GM23338 (cell line): ENCODE measurements at regions not wholly inside any gene's neighbourhood (a gene's known extent, or its start where the extent isn't known, plus 50 kb on each side); places are given as distances from the start of the nearest gene placed in this dataset.

Experiments
- ATAC-seq: fragments of 200-7000 bp; cut with Tn5 transposase; 3 replicates; pipeline ENCODE4 v1.9.1; 2020
- DNase-seq: peaks from one replicate; pipeline ENCODE4 v3.0.0-alpha.2; 2015; ENCODE audit warnings: low spot score
- H2AFZ ChIP-seq: fragments of 200-600 bp; sonication (generic); 2 replicates; pipeline ENCODE4 v1.8.0; 2016; ENCODE audit warnings: antibody characterized with exemption, mild to moderate bottlenecking, moderate library complexity
- H3F3A ChIP-seq: fragments of 200-600 bp; sonication (generic); replicated peaks from 2 replicates; pipeline ENCODE4 v1.8.0; 2017; ENCODE audit warnings: antibody characterized with exemption, mixed run types, low read depth
- H3K27ac ChIP-seq: fragments of 200-600 bp; sonication (generic); 2 replicates; pipeline ENCODE4 v1.6.1; 2016; ENCODE audit warnings: low read depth
- H3K27me3 ChIP-seq: fragments of 200-600 bp; sonication (generic); 2 replicates; pipeline ENCODE4 v1.8.0; 2016; ENCODE audit warnings: mild to moderate bottlenecking, mixed run types, moderate library complexity; ENCODE audit not compliant: insufficient read depth
- H3K36me3 ChIP-seq: fragments of 200-600 bp; sonication (generic); 2 replicates; pipeline ENCODE4 v1.8.0; 2016; ENCODE audit warnings: mild to moderate bottlenecking; ENCODE audit not compliant: insufficient read depth
- H3K4me1 ChIP-seq: fragments of 200-600 bp; sonication (generic); 2 replicates; pipeline ENCODE4 v1.8.0; 2016; ENCODE audit warnings: mild to moderate bottlenecking, moderate library complexity; ENCODE audit not compliant: insufficient read depth
- H3K4me2 ChIP-seq: fragments of 200-600 bp; sonication (generic); 2 replicates; pipeline ENCODE4 v1.7.1; 2017; ENCODE audit warnings: mixed run types
- H3K4me3 ChIP-seq: fragments of 200-600 bp; sonication (generic); 2 replicates; pipeline ENCODE4 v1.6.1; 2016; ENCODE audit warnings: mixed run types
- H3K79me2 ChIP-seq: fragments of 200-600 bp; sonication (generic); replicated peaks from 2 replicates; pipeline ENCODE4 v1.8.0; 2017; ENCODE audit warnings: mild to moderate bottlenecking; ENCODE audit not compliant: insufficient read depth
- H3K9me2 ChIP-seq: fragments of 200-600 bp; sonication (generic); 2 replicates; pipeline ENCODE4 v1.8.0; 2017; ENCODE audit not compliant: insufficient read depth
- H4K20me1 ChIP-seq: fragments of 200-600 bp; sonication (generic); replicated peaks from 2 replicates; pipeline ENCODE4 v1.8.0; 2017; ENCODE audit warnings: mild to moderate bottlenecking; ENCODE audit not compliant: insufficient read depth
- H3K27ac Mint-ChIP-seq: 2 replicates; pipeline ENCODE4 v1.8.0; 2020; ENCODE audit warnings: inconsistent platforms, mild to moderate bottlenecking, moderate library complexity, mixed read lengths
- H3K27me3 Mint-ChIP-seq: 3 replicates; pipeline ENCODE4 v1.8.0; 2022; ENCODE audit warnings: low read depth, mild to moderate bottlenecking, moderate library complexity, mixed read lengths, inconsistent platforms; ENCODE audit not compliant: insufficient read depth, poor library complexity
- H3K36me3 Mint-ChIP-seq: 3 replicates; pipeline ENCODE4 v1.8.0; 2021; ENCODE audit warnings: low read depth, mild to moderate bottlenecking, inconsistent platforms, moderate library complexity, mixed read lengths
- H3K4me1 Mint-ChIP-seq: 3 replicates; pipeline ENCODE4 v1.8.0; 2020; ENCODE audit warnings: mild to moderate bottlenecking, inconsistent platforms, mixed read lengths
- H3K4me3 Mint-ChIP-seq: 3 replicates; pipeline ENCODE4 v1.8.0; 2021; ENCODE audit warnings: moderate library complexity, mild to moderate bottlenecking, inconsistent platforms, mixed read lengths
- H3K9me3 Mint-ChIP-seq: 3 replicates; pipeline ENCODE4 v1.8.0; 2020; ENCODE audit warnings: moderate library complexity, mild to moderate bottlenecking, inconsistent platforms, mixed read lengths
- CREB1 ChIP-seq: fragments of 250-450 bp; sonication (Bioruptor Pico); IDR thresholded peaks from 2 replicates; pipeline ENCODE4 v1.5.0; 2020; ENCODE audit warnings: low read depth, mild to moderate bottlenecking, moderate library complexity
- ETS1 ChIP-seq: IDR thresholded peaks from 2 replicates; pipeline ENCODE4 v1.6.1; 2016; ENCODE audit warnings: antibody characterized with exemption
- EZH2 ChIP-seq: fragments of 200-600 bp; sonication (generic); IDR thresholded peaks from one replicate; pipeline ENCODE4 v1.8.0; 2017; ENCODE audit warnings: antibody characterized with exemption, mild to moderate bottlenecking, low read depth; ENCODE audit not compliant: unreplicated experiment
- EZH2phosphoT487 ChIP-seq: fragments of 200-600 bp; sonication (generic); IDR thresholded peaks from one replicate; pipeline ENCODE4 v1.8.1; 2018; ENCODE audit warnings: antibody characterized with exemption; ENCODE audit not compliant: unreplicated experiment
- JUNB ChIP-seq: IDR thresholded peaks from one replicate; pipeline ENCODE4 v1.6.1; 2016; ENCODE audit warnings: antibody characterized with exemption; ENCODE audit not compliant: unreplicated experiment
- NANOG ChIP-seq: IDR thresholded peaks from 2 replicates; pipeline ENCODE4 v1.6.1; 2016; ENCODE audit warnings: antibody characterized with exemption, borderline replicate concordance
- POLR2AphosphoS5 ChIP-seq: IDR thresholded peaks from 2 replicates; pipeline ENCODE4 v1.6.1; 2016; ENCODE audit warnings: antibody characterized with exemption, low read depth
- STAT1 ChIP-seq: IDR thresholded peaks from one replicate; pipeline ENCODE4 v1.6.1; 2016; ENCODE audit warnings: antibody characterized with exemption; ENCODE audit not compliant: unreplicated experiment
- ZNF114 ChIP-seq: fragments of 250-450 bp; sonication (Bioruptor Pico); IDR thresholded peaks from 2 replicates; pipeline ENCODE4 v1.5.0; 2020; ENCODE audit warnings: mild to moderate bottlenecking, moderate library complexity
- ZNF331 ChIP-seq: fragments of 250-450 bp; sonication (Bioruptor Pico); IDR thresholded peaks from 2 replicates; pipeline ENCODE4 v1.5.0; 2020; ENCODE audit warnings: low read depth, mild to moderate bottlenecking, moderate library complexity
- ZNF462 ChIP-seq: fragments of 250-450 bp; sonication (Bioruptor Pico); IDR thresholded peaks from 2 replicates; pipeline ENCODE4 v1.5.0; 2020; ENCODE audit warnings: mild to moderate bottlenecking, moderate library complexity

GRCh38 chr2:191759680-191760079, 81.7 kb downstream of the NABP1 start:
- Histone ChIP-seq H3K27me3 (no peaks in the 10 kb centered on the region), H3K4me3 (no peak overlapping the region), H3K36me3 (no peaks in the 10 kb centered on the region), H3K79me2 (no peaks in the 10 kb centered on the region), H3K4me1 (peaks cover 8% of the 10 kb centered on the region), H4K20me1 (no peaks in the 10 kb centered on the region), H3K27ac (no peak overlapping the region), H2AFZ (no peak overlapping the region), H3K4me2 (no peak overlapping the region), H3K9me2 (no peaks in the 10 kb centered on the region), H3F3A (no peaks in the 10 kb centered on the region)
- Mint-ChIP-seq H3K27me3 (no peaks in the 10 kb centered on the region), H3K36me3 (peaks cover 6% of the 10 kb centered on the region; the same call in 2 of the 3 replicates), H3K27ac (peak overlapping the region; percentile 57; the same call in 1 of the 2 replicates), H3K9me3 (peaks cover 7% of the 10 kb centered on the region; the same call in 2 of the 3 replicates), H3K4me1 (peaks cover 17% of the 10 kb centered on the region), H3K4me3 (no peak overlapping the region)
- ATAC-seq, result no peak
- DNase-seq, result no peak
- TF ChIP-seq ZNF331 (CRISPR knock-in tag), result no peak
- no peak for TF ChIP-seq EZH2
- TF ChIP-seq NANOG, result no peak
- no peak for TF ChIP-seq CREB1 (CRISPR knock-in tag)
- no peak for TF ChIP-seq JUNB
- TF ChIP-seq STAT1, result no peak
- TF ChIP-seq ZNF114 (CRISPR knock-in tag), result no peak
- TF ChIP-seq ETS1, result no peak
- TF ChIP-seq POLR2AphosphoS5, result no peak

- Mint-ChIP-seq H3K4me1 (peaks cover 17% of the 10 kb centered on the region), H3K36me3 (peaks cover 6% of the 10 kb centered on the region; the same call in 2 of the 3 replicates), H3K4me3 (no peak overlapping the region), H3K27me3 (no peaks in the 10 kb centered on the region), H3K9me3 (peaks cover 7% of the 10 kb centered on the region; the same call in 2 of the 3 replicates), H3K27ac (no peak overlapping the region)
- H4K20me1 ChIP-seq, result no peaks in the 10 kb centered on the region
- H3K27me3 ChIP-seq, result no peaks in the 10 kb centered on the region
- no peaks in the 10 kb centered on the region for H3F3A ChIP-seq
- H3K9me2 ChIP-seq, result no peaks in the 10 kb centered on the region
- DNase-seq (peak; percentile 7), ATAC-seq (no peak)
- no peaks in the 10 kb centered on the region for H3K79me2 ChIP-seq
- H3K27ac ChIP-seq, result no peak overlapping the region
- H3K36me3 ChIP-seq, result no peaks in the 10 kb centered on the region
- no peak overlapping the region for H3K4me2 ChIP-seq
- H3K4me3 ChIP-seq, result no peak overlapping the region
- no peak overlapping the region for H2AFZ ChIP-seq
- peaks cover 8% of the 10 kb centered on the region for H3K4me1 ChIP-seq
- no peak for TF ChIP-seq JUNB
- no peak for TF ChIP-seq NANOG
- no peak for TF ChIP-seq EZH2phosphoT487
- no peak for TF ChIP-seq ETS1
- no peak for TF ChIP-seq STAT1
- no peak for TF ChIP-seq CREB1 (CRISPR knock-in tag)
- no peak for TF ChIP-seq ZNF462 (CRISPR knock-in tag)
- no peak for TF ChIP-seq ZNF114 (CRISPR knock-in tag)
These were observed 82.8 kb downstream of the NABP1 start for GRCh38 chr2:191760655-191761262.
